ENCODE measurements at regions not wholly inside any gene's neighbourhood (a gene's known extent, or its start where the extent isn't known, plus 50 kb on each side); places are given as distances from the start of the nearest gene placed in this dataset.
"Not testable (repeated sequence)": the region's sequence is repeated elsewhere in the genome, so short reads cannot be mapped to it uniquely, and the experiment has no call there.

DNA sequence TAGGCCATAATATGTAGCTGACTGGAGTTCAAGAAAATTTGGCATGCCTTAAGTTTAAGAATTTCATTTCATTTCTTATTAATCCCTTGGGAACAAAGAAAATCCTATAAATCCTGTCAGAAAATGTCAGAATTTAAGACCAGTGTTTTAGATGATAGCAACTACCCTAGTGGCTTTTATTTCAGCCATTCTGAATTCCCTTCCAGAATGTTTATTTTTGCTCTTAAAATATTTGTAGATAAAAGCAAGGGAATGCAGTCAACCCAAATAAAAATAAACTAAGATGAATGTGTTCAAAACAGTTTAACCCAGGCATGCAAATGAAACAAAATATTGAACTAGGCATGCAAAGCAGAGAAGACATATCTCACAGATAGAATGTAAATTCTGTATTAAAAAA, 356.9 kb upstream of the LRRC4C start:
- no peak for ATAC-seq
- Histone ChIP-seq H3K36me3 (replicated peaks in 1 of 2; ENCODE audit: insufficient read depth in 1 of 2, low read depth in 2 of 2) (no peaks in the 10 kb centered on the region), H3K4me1 (no peaks in the 10 kb centered on the region), H3K27me3 (no peaks in the 10 kb centered on the region), H3K4me3 (no peak overlapping the region), H3K9me3 (no peaks in the 10 kb centered on the region), H3K27ac (no peak overlapping the region)
- TF ChIP-seq POLR2A (IDR thresholded peaks at IDR 0.05) = no peak
- TF ChIP-seq, protein P1, sequence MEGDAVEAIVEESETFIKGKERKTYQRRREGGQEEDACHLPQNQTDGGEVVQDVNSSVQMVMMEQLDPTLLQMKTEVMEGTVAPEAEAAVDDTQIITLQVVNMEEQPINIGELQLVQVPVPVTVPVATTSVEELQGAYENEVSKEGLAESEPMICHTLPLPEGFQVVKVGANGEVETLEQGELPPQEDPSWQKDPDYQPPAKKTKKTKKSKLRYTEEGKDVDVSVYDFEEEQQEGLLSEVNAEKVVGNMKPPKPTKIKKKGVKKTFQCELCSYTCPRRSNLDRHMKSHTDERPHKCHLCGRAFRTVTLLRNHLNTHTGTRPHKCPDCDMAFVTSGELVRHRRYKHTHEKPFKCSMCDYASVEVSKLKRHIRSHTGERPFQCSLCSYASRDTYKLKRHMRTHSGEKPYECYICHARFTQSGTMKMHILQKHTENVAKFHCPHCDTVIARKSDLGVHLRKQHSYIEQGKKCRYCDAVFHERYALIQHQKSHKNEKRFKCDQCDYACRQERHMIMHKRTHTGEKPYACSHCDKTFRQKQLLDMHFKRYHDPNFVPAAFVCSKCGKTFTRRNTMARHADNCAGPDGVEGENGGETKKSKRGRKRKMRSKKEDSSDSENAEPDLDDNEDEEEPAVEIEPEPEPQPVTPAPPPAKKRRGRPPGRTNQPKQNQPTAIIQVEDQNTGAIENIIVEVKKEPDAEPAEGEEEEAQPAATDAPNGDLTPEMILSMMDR (IDR thresholded peaks at IDR 0.05) = no peak
- intact Hi-C loops (cut with DNase I) = no loop called here
- no peak for DNase-seq

DNA sequence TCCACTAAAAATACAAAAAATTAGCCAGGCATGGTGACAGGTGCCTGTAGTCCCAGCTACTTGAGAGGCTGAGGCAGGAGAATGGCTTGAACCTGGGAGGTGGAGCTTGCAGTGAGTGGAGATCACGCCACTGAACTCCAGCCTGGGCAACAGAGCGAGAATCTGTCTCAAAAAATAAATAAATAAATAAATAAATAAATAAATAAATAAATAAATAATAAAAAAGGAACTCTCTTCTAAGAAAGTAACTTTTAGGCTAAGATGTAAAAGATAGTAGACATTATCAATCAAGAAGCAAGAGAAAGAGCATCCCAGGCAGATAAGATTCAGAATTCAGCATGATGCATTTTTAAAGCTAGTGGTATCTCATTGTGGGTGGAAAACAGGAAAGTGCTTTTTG, 364.8 kb upstream of the LRRC4C start:
- H3K9me3 ChIP-seq; intact Hi-C loops (cut with DNase I); ATAC-seq; DNase-seq; H3K4me3 ChIP-seq; H3K27me3 ChIP-seq; H3K4me1 ChIP-seq; H3K27ac ChIP-seq; H3K36me3 ChIP-seq (replicated peaks in 1 of 2; ENCODE audit: insufficient read depth in 1 of 2, low read depth in 2 of 2): not testable (repeated sequence)
- WGBS, 2 donors = 64 to 74% methylated on average over 2 of the region's 2 CpGs

DNA sequence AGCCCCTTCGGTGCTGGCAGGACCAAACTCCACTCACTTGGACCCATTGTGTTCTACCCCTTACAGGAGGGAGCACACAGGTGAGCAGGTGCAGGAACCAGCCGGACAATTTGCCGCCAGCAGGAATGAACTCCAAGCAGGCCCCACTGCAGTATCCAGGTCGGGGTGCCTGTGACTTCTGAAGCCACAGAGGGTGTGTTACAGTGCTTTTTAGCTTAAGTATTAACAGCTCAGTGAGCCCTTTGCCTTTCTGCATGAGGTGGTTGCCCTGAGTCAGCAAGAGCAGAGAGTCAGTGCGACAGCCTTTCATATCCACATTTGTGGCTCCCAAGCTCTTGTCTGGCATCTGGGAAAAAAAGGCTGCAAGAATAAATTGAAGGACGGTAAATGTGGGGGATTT, 366.6 kb upstream of the LRRC4C start:
- ATAC-seq (no peak), DNase-seq (no peak)
- Histone ChIP-seq H3K4me1 (no peaks in the 10 kb centered on the region), H3K9me3 (no peaks in the 10 kb centered on the region), H3K27ac (no peak overlapping the region), H3K36me3 (replicated peaks in 1 of 2; ENCODE audit: insufficient read depth in 1 of 2, low read depth in 2 of 2) (no peaks in the 10 kb centered on the region), H3K27me3 (no peaks in the 10 kb centered on the region), H3K4me3 (no peak overlapping the region)
- 65 to 68% methylated on average over 5 to 6 of the region's 6 CpGs for WGBS, 2 donors
- no peak for TF ChIP-seq POLR2A (IDR thresholded peaks at IDR 0.05)
- TF ChIP-seq, protein P1 (IDR thresholded peaks at IDR 0.05) = no peak
- intact Hi-C loops (cut with DNase I) = no loop called here

DNA sequence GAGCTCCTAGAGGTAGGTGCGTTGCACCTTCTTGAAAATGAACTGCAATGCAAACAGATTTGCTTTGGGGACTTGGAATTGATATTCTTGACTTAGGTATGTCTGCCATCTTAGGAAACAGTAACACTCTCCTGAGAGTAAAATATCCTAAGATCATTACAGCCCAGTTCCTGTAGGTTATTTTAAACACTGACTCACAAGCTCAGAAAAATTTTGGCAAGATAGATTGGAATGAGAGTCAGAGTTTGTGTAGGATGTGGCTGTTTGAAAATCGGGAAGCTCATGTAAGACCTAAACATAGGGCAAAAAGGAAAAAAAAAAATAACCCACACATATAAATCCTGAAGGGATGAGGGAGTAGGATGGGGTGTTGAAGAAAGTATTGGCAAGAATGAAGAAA, 377.0 kb upstream of the LRRC4C start:
- WGBS, 2 donors = 47 to 56% methylated on average over 2 of the region's 2 CpGs
- intact Hi-C loops (cut with DNase I) = no loop called here
- no peak overlapping the region for H3K27ac ChIP-seq
- no peaks in the 10 kb centered on the region for H3K9me3 ChIP-seq
- no peak for DNase-seq
- ATAC-seq = no peak
- H3K27me3 ChIP-seq = no peaks in the 10 kb centered on the region
- TF ChIP-seq, protein P1 (IDR thresholded peaks at IDR 0.05) = no peak
- TF ChIP-seq POLR2A (IDR thresholded peaks at IDR 0.05) = no peak
- no peak overlapping the region for H3K4me3 ChIP-seq
- H3K4me1 ChIP-seq = no peaks in the 10 kb centered on the region
- H3K36me3 ChIP-seq (replicated peaks in 1 of 2; ENCODE audit: insufficient read depth in 1 of 2, low read depth in 2 of 2) = no peaks in the 10 kb centered on the region

DNA sequence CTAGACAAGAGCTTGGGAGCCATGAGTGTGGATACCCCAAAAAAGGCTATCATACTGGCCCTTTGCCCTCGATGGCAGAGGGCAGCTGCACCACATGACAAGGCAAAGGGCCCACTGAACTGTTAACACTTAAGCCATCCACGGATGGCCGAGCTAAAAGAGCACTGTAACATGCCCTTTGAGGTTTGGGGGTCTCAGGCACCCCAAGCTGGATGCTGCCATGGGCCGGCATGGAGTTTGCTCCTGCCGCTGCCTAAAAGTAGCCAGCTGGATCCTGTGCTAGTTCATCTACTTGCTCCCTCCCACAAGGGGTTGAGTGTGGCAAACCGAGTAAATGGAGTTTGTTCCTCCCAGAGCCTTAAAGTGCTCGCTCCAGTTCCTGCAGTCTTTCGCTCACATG, 383.2 kb upstream of the LRRC4C start:
- 70 to 76% methylated on average over 4 to 8 of the region's 8 CpGs for WGBS, 2 donors
- intact Hi-C loops (cut with DNase I) = no loop called here

More for the DNA sequence above, 383.2 kb upstream of the LRRC4C start:
- no peak for DNase-seq
- Histone ChIP-seq H3K4me1 (no peaks in the 10 kb centered on the region), H3K27me3 (no peaks in the 10 kb centered on the region), H3K9me3 (no peaks in the 10 kb centered on the region), H3K4me3 (no peak overlapping the region), H3K27ac (no peak overlapping the region), H3K36me3 (replicated peaks in 1 of 2; ENCODE audit: insufficient read depth in 1 of 2, low read depth in 2 of 2) (no peaks in the 10 kb centered on the region)
- TF ChIP-seq POLR2A (IDR thresholded peaks at IDR 0.05) = no peak
- TF ChIP-seq, protein P1 (IDR thresholded peaks at IDR 0.05) = no peak
- ATAC-seq = no peak
